CD4-positive, alpha-beta T cell treated with Interleukin-4 for 4 hours (primary cell): ENCODE measurements at regions not wholly inside any gene's neighbourhood (a gene's known extent, or its start where the extent isn't known, plus 50 kb on each side); places are given as distances from the start of the nearest gene placed in this dataset.

ENCODE experiments used
- DNase-seq: peaks from one replicate; pipeline ENCODE4 v3.0.0-alpha.2; 2020

DNA sequence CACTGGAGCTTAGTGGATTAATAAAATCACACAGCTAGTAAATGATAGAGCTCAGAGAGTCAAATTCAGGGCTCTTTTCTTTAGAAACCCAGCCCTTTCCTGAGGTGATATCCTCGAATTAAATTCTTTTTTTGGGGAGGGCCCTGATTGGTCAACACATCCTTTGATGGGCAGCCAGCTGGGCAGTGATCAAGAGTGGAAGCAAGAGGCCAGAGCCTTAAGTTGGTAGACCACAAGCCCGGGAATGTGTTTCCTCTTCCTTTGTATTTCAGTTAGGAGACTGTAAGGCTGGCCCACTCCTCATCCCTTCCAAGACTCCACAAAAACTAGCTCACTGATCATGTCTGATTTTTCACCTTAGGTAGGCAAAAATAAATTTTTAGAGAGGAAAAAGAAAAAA, 640.5 kb downstream of the DHX35 start:
- no peak for DNase-seq

DNA sequence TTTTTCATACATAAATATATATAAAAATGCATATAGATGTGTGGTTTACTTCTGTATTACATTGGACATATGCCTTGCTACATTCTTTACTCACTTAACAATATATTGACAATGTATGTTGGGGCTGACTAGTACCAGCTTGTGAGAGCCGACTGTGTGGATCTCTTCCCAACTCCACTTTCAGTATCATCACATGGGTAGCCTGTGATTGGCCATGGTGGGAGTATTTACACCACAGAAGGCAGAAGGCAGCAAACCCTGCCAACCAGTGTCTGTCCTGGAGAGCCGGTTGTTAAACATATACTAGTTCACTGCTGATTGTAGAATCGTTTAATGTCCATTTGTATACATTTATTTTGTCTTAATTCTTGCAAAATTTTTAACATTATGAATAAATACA, 638.7 kb downstream of the DHX35 start:
- DNase-seq, result no peak

DNA sequence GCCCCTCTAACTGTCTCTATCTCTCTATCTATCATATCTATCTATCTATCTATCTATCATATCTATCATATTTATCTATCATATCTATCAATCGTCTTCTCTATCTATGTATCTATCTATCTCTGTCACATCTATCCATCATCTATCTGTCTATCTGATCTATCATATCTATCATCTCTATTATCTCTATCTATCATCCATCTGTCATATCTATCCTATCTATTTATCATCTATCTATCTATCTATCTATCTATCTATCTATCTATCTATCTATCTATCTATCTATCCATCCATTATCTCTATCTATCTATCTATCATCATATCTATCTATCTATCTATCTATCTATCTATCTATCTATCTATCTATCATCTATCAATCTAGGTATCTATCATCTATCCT, 638.0 kb downstream of the DHX35 start:
- DNase-seq, result no peak

DNA sequence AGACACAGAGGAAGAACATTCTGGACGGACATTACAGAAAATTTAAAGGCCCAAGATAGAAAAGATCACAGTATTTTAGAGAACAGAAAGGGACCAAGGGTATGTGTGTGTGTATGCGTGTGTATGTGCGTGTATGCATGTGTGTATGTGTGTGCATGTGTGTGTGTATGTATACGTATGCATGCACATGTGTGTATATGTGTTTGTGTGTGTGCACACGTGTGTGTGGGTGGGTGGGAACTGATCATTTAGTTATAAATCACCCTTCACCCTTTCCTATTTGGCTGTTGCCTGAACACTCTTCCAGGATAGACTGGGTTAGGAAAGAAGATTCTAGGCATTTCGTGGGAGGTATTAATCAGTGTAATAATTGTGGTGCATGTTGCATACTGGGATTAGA, 634.4 kb downstream of the DHX35 start:
- DNase-seq, result no peak

DNA sequence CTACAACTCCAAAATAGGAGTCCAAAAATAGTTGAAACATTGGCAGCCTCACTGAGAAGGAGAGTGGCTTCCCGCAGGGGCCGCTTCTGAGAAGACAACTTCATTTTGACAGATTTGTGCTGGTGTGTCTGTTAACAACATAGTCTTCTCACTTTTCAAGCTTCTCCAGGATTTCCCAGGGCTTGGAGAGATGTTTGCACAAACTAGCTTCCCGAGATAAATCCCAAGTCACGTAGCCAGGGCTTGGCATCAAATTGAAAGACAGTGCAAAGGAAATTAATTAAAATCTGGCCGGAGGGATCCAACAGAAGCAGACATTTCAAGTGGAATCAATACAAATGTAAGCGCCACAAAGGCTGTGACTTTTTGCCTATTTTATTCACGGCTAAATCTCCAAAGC, 630.2 kb downstream of the DHX35 start:
- no peak for DNase-seq

DNA sequence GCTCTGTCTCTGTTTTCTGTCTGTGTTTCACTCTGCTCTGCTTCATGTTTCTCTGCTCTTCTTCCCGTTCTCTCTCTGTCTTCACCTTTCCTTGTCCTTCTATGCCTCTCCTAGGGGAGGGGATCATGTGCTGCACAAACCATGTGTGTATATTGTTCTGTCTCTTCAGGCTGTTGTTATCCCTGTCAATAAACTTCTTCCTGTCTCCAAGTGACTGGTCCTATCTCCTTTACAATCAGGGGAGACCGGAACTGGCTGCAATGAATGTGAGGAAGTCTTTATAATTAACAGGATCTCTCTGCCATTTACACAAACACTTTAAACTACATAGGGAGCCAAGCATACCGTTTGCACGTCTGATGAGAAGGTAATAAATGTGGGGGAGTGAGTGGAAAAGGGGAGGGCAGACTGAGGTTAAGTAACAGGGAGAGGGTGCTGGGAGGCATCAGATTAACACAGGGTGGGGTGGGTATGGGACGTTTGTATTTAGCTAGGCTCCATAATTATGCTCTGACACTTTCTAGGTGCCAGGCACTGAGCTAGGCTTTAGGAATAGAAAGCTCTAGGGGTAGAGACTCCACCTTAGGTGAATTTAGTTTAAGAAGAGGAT, 626.1 kb downstream of the DHX35 start:
- no peak for DNase-seq

DNA sequence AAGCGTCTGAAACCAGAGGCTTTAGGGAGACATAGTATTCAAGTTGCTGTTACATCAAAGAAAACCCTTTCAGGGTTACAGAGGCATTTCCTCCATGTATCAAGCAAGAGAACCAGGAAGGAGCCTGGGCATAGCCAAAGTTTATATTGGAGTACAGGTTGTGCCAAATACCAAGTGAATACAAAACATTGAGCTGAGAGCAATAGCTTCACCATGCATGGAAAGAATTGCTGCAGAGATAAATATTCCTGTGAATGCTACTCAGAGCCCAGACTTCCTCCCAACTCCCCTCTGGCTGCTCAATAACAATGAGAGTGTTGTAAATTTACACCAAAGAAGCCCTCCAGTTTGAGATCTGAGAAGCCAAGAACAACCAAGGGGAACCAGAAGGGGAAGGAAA, 618.9 kb downstream of the DHX35 start:
- no peak for DNase-seq

DNA sequence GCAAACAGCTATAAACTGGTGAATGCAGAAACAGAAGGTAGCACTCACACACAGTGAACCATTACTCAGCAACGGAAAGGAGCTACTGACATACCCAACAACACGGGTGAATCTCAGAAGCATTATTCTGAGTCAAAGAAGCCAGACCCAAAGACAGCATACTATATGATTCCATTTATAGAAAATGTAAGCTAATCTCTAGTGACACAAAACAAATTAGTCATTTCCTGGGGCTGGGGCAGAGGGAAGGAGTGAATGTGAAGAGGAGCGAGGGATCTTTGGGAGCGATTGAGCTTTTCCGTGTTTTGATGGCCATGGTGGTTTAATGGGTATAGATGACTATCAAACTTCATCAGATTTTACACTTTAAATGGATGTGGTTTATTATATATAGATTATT, 614.6 kb downstream of the DHX35 start:
- no peak for DNase-seq

DNA sequence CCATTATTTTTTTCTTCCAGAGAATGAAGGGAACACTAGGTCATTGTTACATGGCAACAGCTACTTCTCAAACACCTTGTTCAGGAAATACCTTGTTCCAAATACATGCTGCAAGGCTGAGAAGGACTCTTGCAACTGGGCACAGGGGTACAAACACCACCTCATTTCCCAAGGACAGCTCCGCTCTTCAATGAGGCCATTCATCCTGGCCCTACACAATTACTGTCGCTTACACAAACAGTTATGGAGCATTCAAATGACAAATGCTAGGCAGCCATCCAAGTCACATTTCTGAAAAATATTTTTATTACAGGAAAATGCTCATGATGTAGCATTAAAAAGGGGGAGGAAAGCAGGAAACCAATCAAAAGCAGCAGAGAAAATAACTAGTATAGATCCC, 611.9 kb downstream of the DHX35 start:
- no peak for DNase-seq

DNA sequence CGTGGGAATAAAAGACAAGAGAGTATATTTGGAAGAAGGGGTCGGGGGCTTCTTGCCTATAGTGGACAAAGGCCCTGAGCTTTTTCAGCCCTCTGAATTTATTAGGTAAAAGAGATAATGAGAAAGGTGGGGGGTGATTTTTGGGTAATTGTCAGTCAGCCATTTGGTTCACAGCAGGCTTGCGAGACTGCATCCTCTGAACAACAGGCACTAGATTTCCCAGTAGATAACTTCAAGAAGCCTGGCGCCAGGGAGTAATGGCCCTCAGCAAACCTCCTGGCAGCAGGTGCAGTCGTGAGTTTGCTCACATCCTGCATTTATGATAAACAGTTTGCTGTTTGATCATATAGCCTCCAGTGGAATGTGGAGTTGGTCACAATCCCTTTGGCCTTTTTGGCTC, 609.0 kb downstream of the DHX35 start:
- DNase-seq, result no peak

DNA sequence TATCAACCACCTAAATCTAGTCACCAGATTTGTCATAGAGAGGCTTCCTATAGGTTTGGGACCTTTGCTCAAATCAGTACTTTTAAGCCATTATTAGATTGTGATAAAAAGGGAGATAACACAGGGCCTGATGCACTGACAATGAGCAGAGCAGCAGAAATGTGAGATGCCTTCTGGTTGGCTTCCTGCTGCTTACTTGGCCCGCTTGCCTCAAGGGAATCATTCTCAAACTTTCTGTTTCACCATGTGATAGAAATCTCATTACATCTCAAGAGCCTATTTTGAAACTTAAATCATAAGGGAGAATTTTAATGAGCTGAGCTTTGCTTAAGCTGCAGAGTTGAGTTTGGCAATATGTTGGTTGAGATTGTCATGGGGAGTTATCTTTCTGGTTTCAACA, 606.0 kb downstream of the DHX35 start:
- DNase-seq, result no peak

DNA sequence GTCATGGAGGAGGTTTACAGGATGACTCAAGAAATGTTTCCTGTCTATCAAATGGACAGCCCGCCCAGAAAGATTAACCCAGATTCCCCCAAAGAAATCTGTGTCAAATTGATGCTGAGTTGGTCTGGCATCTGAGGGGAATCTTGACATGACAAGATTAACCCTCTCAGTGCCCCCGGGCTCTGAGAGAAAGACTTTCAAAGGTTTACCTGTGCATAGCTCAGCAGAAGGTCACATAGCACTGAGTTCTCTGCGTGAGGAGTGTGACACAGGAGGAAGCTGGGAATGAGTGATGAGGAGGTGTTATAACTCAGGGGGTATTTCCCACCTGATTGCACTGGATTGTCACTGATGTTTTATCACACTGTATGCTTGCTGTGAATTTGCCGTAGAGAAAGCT, 601.2 kb downstream of the DHX35 start:
- no peak for DNase-seq

DNA sequence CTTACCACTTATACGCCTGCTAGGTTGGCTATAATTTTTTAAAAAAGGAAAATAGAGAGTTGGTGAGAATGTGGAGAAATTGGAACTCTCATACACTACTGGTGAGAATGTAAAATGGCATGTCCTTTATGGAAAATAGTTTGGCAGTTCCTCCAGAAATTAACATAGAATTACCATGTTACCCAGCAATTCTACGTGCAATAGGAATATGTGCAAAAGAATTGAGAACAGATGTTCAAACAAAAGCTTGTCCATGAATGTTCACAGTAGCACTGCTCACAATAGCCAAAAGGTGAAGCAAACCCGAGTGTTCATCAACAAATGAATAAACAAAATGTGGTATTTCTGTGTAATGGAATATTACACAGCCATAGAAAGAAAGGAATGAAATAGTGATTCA, 592.2 kb downstream of the DHX35 start:
- no peak for DNase-seq

DNA sequence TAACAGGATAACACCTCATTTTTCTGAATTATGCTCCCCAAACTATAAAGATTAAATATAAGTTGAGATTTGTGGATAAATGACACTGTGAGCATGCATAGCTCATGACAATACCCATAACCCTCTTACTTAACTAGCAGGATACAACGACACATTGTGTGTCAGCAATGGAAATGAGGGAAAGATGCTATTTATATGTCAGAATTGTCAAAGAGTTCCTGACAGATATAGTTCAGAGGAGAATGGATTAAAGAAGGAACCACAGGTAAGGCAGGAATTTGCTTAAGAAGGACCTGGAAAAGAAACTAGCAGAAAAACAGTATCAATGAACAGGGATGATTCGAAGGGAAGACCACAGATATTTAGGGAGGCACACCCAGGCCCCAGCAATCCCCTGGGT, 591.0 kb downstream of the DHX35 start:
- no peak for DNase-seq

DNA sequence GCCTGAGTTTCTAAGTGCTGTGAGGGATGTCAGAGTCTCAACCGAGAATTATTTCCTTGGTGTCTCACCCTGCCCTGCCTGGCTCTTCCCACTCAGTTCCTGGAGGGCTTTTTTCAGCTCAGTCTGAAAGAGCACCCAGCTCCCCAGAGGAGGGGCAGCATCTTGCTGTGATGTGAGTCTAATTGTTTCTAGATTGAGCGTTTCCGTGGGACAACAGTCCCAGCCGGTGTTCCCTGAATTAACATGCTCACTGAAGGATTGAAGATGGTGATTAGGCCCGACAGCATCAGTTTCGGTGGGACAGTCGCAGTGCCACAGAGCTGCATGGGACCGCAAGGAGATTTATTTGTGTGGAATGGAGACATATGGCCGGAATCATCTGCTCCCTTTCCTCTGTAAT, 587.6 kb downstream of the DHX35 start:
- no peak for DNase-seq

DNA sequence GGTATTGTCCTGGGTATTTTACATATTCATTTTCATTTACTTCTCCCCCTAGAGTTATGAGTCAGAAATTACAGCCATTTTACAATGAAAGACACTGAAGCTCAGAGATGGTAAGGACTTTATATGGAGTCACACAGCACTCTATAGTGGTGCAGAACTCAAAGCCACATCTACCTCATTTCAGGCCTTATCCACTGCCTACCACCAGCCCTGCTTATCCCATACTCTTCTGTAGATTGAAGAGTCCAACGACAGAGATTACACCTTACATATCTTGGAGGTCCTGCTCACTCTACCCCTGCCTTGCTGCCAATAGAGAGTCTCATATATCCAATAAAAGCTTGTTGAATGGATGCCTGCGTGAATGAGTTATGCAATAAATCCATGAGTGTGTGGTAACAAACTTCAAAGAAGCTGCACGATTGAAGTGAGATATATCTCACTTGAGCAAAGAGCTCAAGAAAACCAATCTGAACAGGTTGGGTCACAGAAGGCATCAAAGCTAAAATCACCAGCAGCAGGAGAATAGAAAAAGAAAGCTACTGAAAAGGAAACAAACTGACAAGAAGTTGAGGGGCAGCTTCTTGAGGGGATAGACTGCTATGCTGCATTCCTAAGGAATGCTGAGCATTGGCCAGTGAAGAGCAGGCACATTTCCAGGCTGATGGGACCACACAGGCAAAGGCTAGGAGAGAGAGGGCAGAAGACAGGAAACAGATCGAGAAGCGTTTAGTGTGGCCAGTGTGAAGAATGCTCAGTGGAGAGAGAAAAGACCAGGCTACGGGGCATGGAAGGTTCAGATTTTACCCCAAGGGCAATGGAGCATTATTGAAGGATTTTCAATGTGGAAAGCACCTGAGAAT, 585.6 kb downstream of the DHX35 start:
- no peak for DNase-seq

DNA sequence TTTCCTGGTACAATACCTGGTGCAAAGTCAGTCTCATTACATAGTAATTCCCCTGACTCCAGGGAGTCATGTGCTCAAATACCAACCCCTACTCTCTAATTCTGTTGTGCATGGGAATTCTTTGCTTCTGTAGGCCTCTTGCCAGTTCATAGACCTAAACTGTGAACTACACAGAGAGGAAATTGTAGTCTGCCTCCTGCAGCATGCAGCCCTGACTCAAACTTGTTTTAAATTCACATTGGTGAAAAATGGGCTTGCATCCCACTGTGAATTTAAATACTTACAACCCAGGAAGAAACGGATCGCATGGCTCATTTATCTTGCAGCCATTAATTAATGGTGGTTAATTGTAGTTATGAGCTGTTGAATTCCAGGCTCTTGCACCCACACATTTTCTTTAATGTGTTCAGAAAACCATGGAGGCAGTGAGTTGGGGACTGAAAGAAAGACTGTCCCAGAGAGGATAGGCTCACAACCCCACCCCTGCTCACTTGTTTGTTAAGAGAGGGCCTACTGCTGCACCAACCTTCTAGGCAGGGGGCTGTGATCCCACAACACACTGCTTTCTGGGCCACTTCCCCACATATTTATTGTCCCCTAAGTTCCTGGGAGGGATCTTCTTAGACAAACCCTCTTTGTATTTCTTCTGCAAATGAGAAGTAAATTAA, 579.1 kb downstream of the DHX35 start:
- DNase-seq, result no peak

DNA sequence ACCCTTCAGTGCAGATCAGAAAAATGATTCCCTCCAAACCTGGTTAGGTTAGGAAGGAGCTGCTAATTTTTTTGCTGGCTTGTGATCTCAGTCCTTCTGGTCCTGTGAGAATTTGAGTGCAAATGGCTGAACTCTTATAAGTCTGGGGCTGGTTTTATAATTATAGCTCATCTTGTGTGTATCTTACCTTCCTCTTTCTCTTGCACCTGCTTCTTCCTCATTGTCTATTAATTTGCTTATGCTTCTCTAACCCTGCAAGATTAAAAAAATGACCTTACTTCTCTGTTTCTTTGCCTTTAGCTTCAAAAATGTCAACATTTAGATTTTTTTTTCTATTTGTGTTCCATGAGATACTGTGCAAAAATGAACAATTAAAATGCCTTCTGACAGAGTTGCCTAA, 576.2 kb downstream of the DHX35 start:
- DNase-seq, result no peak

DNA sequence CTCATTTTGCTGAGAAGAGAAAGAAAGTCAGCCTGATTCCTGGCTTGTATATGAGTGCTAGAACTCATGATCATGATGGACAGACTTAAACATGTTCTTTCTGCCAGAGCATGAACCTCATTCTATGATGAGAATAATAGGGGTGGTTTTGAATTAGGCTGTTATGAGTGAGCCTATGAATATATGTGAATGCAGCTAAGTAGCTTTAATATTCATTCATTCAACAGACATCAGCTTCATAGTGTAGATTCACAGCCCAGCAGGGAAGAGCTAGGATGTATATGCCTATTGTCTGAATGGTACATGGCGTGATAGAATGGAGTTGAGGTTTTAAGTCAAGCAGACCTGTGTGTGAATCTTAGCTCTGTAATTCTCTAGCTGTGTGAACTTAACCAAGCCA, 573.2 kb downstream of the DHX35 start:
- no peak for DNase-seq

DNA sequence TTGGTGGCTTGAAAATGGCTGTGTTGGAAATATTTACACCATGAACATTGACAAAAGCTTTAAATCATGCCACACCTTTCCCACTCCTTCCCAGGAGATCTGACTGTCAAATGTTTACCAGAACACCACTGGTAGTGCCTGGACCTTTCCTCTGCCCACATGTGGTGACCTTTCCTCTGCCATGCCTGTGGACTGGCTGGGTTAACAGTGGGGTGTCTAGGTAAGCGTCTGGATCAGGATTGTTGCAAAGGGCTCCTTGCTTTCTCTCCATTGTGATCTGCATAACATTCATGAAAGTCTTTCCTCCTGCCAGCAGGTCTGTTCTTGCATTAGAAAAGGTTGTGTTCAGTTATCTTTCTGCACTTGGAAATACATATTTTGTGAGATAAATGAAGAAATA, 572.7 kb downstream of the DHX35 start:
- no peak for DNase-seq

DNA sequence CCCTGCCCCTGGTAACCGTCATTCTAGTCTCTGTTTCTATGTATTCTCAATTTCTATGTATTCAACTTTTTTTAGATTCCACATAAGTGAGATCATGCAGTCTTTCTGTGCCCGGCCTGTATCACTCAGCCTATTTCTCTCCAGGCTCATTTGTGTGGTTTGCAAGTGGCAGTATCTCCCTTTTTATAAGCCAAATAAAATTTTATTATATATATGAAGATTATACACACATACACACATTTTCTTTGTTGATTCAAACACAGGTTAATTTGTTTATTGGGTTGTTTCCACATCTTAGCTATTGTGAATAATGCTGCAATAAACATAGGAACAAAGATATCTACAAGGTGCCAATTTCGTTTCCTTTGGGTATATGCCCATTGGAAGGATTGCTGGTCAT, 571.7 kb downstream of the DHX35 start:
- DNase-seq, result no peak

DNA sequence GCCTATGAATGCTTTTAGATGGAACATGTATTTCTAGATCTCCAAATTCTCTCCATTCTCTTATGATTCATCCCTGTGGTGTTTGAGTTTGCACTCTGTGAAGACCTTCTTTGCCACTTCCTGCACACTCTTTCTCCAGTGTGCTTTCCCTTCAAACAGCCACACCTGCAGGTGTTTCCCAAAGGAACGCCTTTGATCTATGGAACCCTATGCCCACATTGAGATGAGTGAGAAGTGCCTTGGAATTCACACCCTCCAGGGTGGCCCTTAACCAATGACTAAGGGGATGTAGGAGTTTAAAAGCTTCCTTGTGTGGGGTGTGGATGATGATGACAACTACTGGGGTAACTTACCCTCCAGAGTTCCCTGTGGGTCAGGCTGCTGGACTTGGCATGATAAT, 570.1 kb downstream of the DHX35 start:
- DNase-seq, result no peak

DNA sequence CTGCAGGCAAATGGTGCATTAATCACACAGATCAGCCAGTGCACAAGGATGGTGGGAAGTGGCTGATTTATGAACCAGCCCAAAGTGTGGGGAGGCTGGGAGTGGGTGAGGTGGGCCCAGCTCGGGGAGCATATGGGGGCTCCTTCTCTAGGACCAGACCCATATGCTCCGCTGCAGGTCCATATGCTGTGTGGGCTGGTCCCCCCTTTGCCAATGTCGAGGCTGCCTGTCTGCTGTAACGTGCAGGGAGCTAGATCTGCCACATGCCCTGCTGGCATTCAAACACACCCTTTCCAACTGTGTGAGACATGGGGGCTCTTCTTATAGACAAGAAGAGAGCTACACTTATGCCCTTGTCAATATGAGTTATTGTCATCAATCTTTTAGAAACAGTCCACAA, 566.3 kb downstream of the DHX35 start:
- no peak for DNase-seq

DNA sequence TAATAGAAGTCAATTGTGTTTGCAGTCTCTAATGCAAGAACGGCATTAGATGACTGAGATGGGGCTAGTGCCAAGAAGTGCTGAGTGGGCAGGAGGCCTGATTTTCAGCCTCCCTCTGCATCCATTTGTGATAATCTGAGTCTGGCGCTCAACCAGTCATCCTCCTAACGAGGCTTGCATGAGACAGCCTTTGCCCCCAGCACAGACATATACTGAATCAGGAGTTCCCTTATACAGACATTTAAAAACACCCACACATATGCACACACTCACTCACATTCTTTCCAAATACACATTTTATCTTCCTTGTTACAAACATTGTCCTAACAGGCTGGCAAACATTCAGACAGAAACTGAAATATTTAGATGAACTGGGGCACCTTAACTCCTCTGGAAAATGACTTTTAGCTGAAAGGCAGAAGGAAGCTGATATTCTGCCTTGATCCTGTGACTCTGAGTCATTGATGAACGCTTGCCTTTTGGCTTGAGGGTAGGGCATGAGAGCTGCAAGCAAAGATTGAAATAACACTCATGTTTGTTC, 562.3 kb downstream of the DHX35 start:
- no peak for DNase-seq
